Activated naive CD8-positive, alpha-beta T cell treated with anti-CD3 and anti-CD28 coated beads, Interleukin-2, amount 10 ng/mL, durations not matched to agents 7 days and 5 days (primary cell): ENCODE measurements at regions not wholly inside any gene's neighbourhood (a gene's known extent, or its start where the extent isn't known, plus 50 kb on each side); places are given as distances from the start of the nearest gene placed in this dataset.

Source experiments
- ATAC-seq: fragments of 150-1000 bp; cut with Tn5 transposase; one replicate; pipeline ENCODE4 v1.10.0; 2021; ENCODE audit warnings: low read depth, moderate library complexity
- POLR2A ChIA-PET: fragments of 350-600 bp; sonication (Branson Sonifier 250); formaldehyde crosslinking; loops from one replicate; lab custom pipeline; 2021; ENCODE audit warnings: antibody characterized with exemption; lab: Charles Lee
- DNase-seq: peaks from one replicate; pipeline ENCODE4 v3.0.0; 2021
- H3K27ac Mint-ChIP-seq: one replicate; pipeline ENCODE4 v1.8.0; 2022; ENCODE audit warnings: mild to moderate bottlenecking, mixed read lengths
- H3K27me3 Mint-ChIP-seq: one replicate; pipeline ENCODE4 v1.8.0; 2022; ENCODE audit warnings: mild to moderate bottlenecking, moderate library complexity, mixed read lengths
- H3K36me3 Mint-ChIP-seq: one replicate; pipeline ENCODE4 v1.8.0; 2021; ENCODE audit warnings: mild to moderate bottlenecking, mixed read lengths
- H3K4me1 Mint-ChIP-seq: one replicate; pipeline ENCODE4 v1.8.0; 2021; ENCODE audit warnings: mixed read lengths
- H3K4me3 Mint-ChIP-seq: one replicate; pipeline ENCODE4 v1.8.0; 2022; ENCODE audit warnings: mild to moderate bottlenecking, moderate library complexity, mixed read lengths
- H3K9me3 Mint-ChIP-seq: one replicate; pipeline ENCODE4 v1.8.0; 2021; ENCODE audit warnings: mixed read lengths

- H3K4me3 Mint-ChIP-seq: no peak overlapping the region
Observed at GRCh38 chr14:22276913-22277816, 311.9 kb downstream of the DAD1 start.

GRCh38 chr14:22271838-22272799 is 316.9 kb downstream of the DAD1 start:
- Mint-ChIP-seq H3K27me3 (no peaks in the 10 kb centered on the region), H3K4me1 (no peaks in the 10 kb centered on the region), H3K27ac (peak overlapping the region; percentile 34), H3K9me3 (no peaks in the 10 kb centered on the region), H3K36me3 (no peaks in the 10 kb centered on the region), H3K4me3 (peak overlapping the region; percentile 52)
- POLR2A ChIA-PET: no interaction called here
- DNase-seq (no peak), ATAC-seq (no peak)

More at GRCh38 chr14:22276913-22277816, 311.9 kb downstream of the DAD1 start:
- Mint-ChIP-seq H3K4me1 (no peaks in the 10 kb centered on the region), H3K27me3 (no peaks in the 10 kb centered on the region), H3K36me3 (no peaks in the 10 kb centered on the region), H3K27ac (no peak overlapping the region), H3K9me3 (no peaks in the 10 kb centered on the region)
- no peak for ATAC-seq
- no peak for DNase-seq
- POLR2A ChIA-PET: no interaction called here

GRCh38 chr14:22268875-22269274 is 320.1 kb downstream of the DAD1 start:
- Mint-ChIP-seq H3K9me3 (no peaks in the 10 kb centered on the region), H3K4me3 (peak overlapping the region; percentile 61), H3K4me1 (no peaks in the 10 kb centered on the region), H3K36me3 (no peaks in the 10 kb centered on the region), H3K27me3 (no peaks in the 10 kb centered on the region), H3K27ac (peak overlapping the region; percentile 34)
- ATAC-seq (no peak), DNase-seq (no peak)
- POLR2A ChIA-PET: no interaction called here

GRCh38 chr14:22266683-22267082 is 322.3 kb downstream of the DAD1 start:
- no peak overlapping the region for H3K4me3 Mint-ChIP-seq
- H3K4me1 Mint-ChIP-seq: no peaks in the 10 kb centered on the region

GRCh38 chr14:22266142-22266442 is 322.9 kb downstream of the DAD1 start:
- Mint-ChIP-seq H3K4me1 (no peaks in the 10 kb centered on the region), H3K4me3 (peak overlapping the region; percentile 66), H3K27ac (no peak overlapping the region), H3K27me3 (no peaks in the 10 kb centered on the region), H3K36me3 (no peaks in the 10 kb centered on the region), H3K9me3 (no peaks in the 10 kb centered on the region)
- no peak for ATAC-seq
- no peak for DNase-seq
- POLR2A ChIA-PET: no interaction called here

More at GRCh38 chr14:22266683-22267082, 322.3 kb downstream of the DAD1 start:
- ATAC-seq (no peak), DNase-seq (no peak)
- POLR2A ChIA-PET: interaction anchor here (1.1 kb wide), 1 partner anchor 290 kb away, joined by 3 read pairs; no protein-coding TSS in a partner anchor
- Mint-ChIP-seq H3K27me3 (no peaks in the 10 kb centered on the region), H3K36me3 (no peaks in the 10 kb centered on the region), H3K9me3 (no peaks in the 10 kb centered on the region), H3K27ac (no peak overlapping the region)

GRCh38 chr14:22265319-22266141 is 323.5 kb downstream of the DAD1 start:
- DNase-seq: no peak
- Mint-ChIP-seq H3K4me3 (peak overlapping the region; percentile 66), H3K36me3 (no peaks in the 10 kb centered on the region)

GRCh38 chr14:22264759-22265158 is 324.3 kb downstream of the DAD1 start:
- H3K36me3 Mint-ChIP-seq: no peaks in the 10 kb centered on the region
- H3K4me3 Mint-ChIP-seq: no peak overlapping the region
- no peak for ATAC-seq
- no peaks in the 10 kb centered on the region for H3K4me1 Mint-ChIP-seq
- no peak for DNase-seq
- no peaks in the 10 kb centered on the region for H3K9me3 Mint-ChIP-seq
- POLR2A ChIA-PET: no interaction called here
- H3K27ac Mint-ChIP-seq: no peak overlapping the region
- H3K27me3 Mint-ChIP-seq: no peaks in the 10 kb centered on the region

More at GRCh38 chr14:22265319-22266141, 323.5 kb downstream of the DAD1 start:
- H3K27me3 Mint-ChIP-seq: no peaks in the 10 kb centered on the region
- no peaks in the 10 kb centered on the region for H3K4me1 Mint-ChIP-seq
- H3K27ac Mint-ChIP-seq: peak overlapping the region; percentile 42
- POLR2A ChIA-PET: no interaction called here
- ATAC-seq: no peak
- H3K9me3 Mint-ChIP-seq: no peaks in the 10 kb centered on the region

GRCh38 chr14:22263961-22264360 is 325.1 kb downstream of the DAD1 start:
- no peaks in the 10 kb centered on the region for H3K36me3 Mint-ChIP-seq
- no peak overlapping the region for H3K27ac Mint-ChIP-seq
- no peak overlapping the region for H3K4me3 Mint-ChIP-seq
- no peaks in the 10 kb centered on the region for H3K4me1 Mint-ChIP-seq
- DNase-seq (no peak), ATAC-seq (no peak)
- POLR2A ChIA-PET: no interaction called here
- no peaks in the 10 kb centered on the region for H3K27me3 Mint-ChIP-seq
- H3K9me3 Mint-ChIP-seq: no peaks in the 10 kb centered on the region

GRCh38 chr14:22262881-22263280 is 326.1 kb downstream of the DAD1 start:
- DNase-seq (no peak), ATAC-seq (no peak)
- POLR2A ChIA-PET: no interaction called here
- no peaks in the 10 kb centered on the region for H3K9me3 Mint-ChIP-seq
- H3K27me3 Mint-ChIP-seq: no peaks in the 10 kb centered on the region
- H3K4me1 Mint-ChIP-seq: no peaks in the 10 kb centered on the region
- no peak overlapping the region for H3K4me3 Mint-ChIP-seq
- no peak overlapping the region for H3K27ac Mint-ChIP-seq
- H3K36me3 Mint-ChIP-seq: no peaks in the 10 kb centered on the region

GRCh38 chr14:22255017-22255950 is 333.7 kb downstream of the DAD1 start:
- Mint-ChIP-seq H3K36me3 (no peaks in the 10 kb centered on the region), H3K27ac (no peak overlapping the region), H3K27me3 (no peaks in the 10 kb centered on the region), H3K9me3 (no peaks in the 10 kb centered on the region), H3K4me1 (no peaks in the 10 kb centered on the region), H3K4me3 (no peak overlapping the region)
- DNase-seq (no peak), ATAC-seq (no peak)
- POLR2A ChIA-PET: no interaction called here

- no peaks in the 10 kb centered on the region for H3K36me3 Mint-ChIP-seq
- H3K4me3 Mint-ChIP-seq: no peak overlapping the region
- H3K27me3 Mint-ChIP-seq: no peaks in the 10 kb centered on the region
- no peak for ATAC-seq
- H3K9me3 Mint-ChIP-seq: no peaks in the 10 kb centered on the region
- H3K4me1 Mint-ChIP-seq: no peaks in the 10 kb centered on the region
- no peak for DNase-seq
- H3K27ac Mint-ChIP-seq: no peak overlapping the region
- POLR2A ChIA-PET: no interaction called here
Observed at GRCh38 chr14:22252686-22253085, 336.3 kb downstream of the DAD1 start.

GRCh38 chr14:22251090-22251489 is 337.9 kb downstream of the DAD1 start:
- POLR2A ChIA-PET: no interaction called here
- Mint-ChIP-seq H3K4me3 (no peak overlapping the region), H3K4me1 (no peaks in the 10 kb centered on the region), H3K9me3 (no peaks in the 10 kb centered on the region), H3K36me3 (no peaks in the 10 kb centered on the region), H3K27ac (no peak overlapping the region), H3K27me3 (no peaks in the 10 kb centered on the region)
- ATAC-seq (no peak), DNase-seq (no peak)
